Endothelial cell of umbilical vein (primary cell): ENCODE measurements at regions not wholly inside any gene's neighbourhood (a gene's known extent, or its start where the extent isn't known, plus 50 kb on each side); places are given as distances from the start of the nearest gene placed in this dataset.

Experiments used
- BruUV-seq: library from RNA; stranded (reverse); fragments of 400-500 nt; replicated peaks from 2 replicates; lab custom pipeline; 2021; lab: Mats Ljungman, UMichigan
- CTCF ChIA-PET: fragments of 300-600, 350-600 bp; sonication (Branson Sonifier 250); formaldehyde crosslinking; loops from one replicate; lab custom pipeline; 2021; ENCODE audit warnings: antibody characterized with exemption, inconsistent platforms; lab: Charles Lee
- POLR2A ChIA-PET: fragments of 300-600, 350-600 bp; sonication (Branson Sonifier 250); formaldehyde crosslinking; loops from one replicate; lab custom pipeline; 2021; ENCODE audit warnings: antibody characterized with exemption, inconsistent platforms; lab: Charles Lee
- DNase-seq: peaks from one replicate; pipeline ENCODE4 v3.0.0-alpha.2; 2011; ENCODE audit warnings: low read depth, low spot score
- FAIRE-seq: peaks from 2 replicates; lab custom pipeline; 2011; peaks lifted over from hg19 to GRCh38; lab: Jason Lieb, UNC
- H2AFZ ChIP-seq: 2 replicates; pipeline ENCODE4 v1.6.0; 2012; ENCODE audit warnings: low read depth, low read length, control low read depth, inconsistent platforms
- H3K27ac ChIP-seq: 2 replicates; pipeline ENCODE4 v1.5.1; 2011; ENCODE audit warnings: low read depth, mild to moderate bottlenecking, control low read depth, low read length, moderate library complexity; ENCODE audit not compliant: insufficient read depth
- H3K27me3 ChIP-seq, 2 experiments: 2 replicates each; pipeline versions ENCODE4 v1.6.0 to v1.6.1; 2011; ENCODE audit warnings: low read length in 2 of 2, mixed read lengths in 1 of 2; ENCODE audit not compliant: control insufficient read depth in 2 of 2, insufficient read depth in 2 of 2
- H3K36me3 ChIP-seq, 2 experiments: 2 replicates in 1 of 2; 3 replicates in 1 of 2; pipeline ENCODE4 v1.5.1; 2011; ENCODE audit warnings: low read length in 2 of 2, mild to moderate bottlenecking in 1 of 2, moderate library complexity in 1 of 2; ENCODE audit not compliant: control insufficient read depth in 2 of 2, insufficient read depth in 2 of 2; ENCODE audit errors: extremely low read depth in 1 of 2
- H3K4me1 ChIP-seq: 3 replicates; pipeline ENCODE4 v1.5.1; 2011; ENCODE audit warnings: mild to moderate bottlenecking, low read length; ENCODE audit not compliant: control insufficient read depth, insufficient read depth; ENCODE audit errors: extremely low read depth
- H3K4me2 ChIP-seq: 2 replicates; pipeline ENCODE4 v1.6.1; 2011; ENCODE audit warnings: low read length, control low read depth, mixed read lengths; ENCODE audit not compliant: insufficient read depth
- H3K4me3 ChIP-seq, 3 experiments: fragments of 200-600 bp in 1 of 3; sonication (generic), shearing (Covaris generic) in 1 of 3; replicated peaks in 1 of 3; 2 replicates each; pipeline ENCODE4 v1.5.1; 2011 to 2016; ENCODE audit warnings: control low read depth in 3 of 3, low read length in 3 of 3, mild to moderate bottlenecking in 2 of 3, inconsistent platforms in 1 of 3, low read depth in 1 of 3, moderate library complexity in 1 of 3; ENCODE audit not compliant: insufficient read depth in 1 of 3
- H3K79me2 ChIP-seq: 2 replicates; pipeline ENCODE4 v1.6.0; 2012; ENCODE audit warnings: low read length, inconsistent platforms; ENCODE audit not compliant: control insufficient read depth, insufficient read depth
- H3K9ac ChIP-seq: replicated peaks from 2 replicates; pipeline ENCODE3; 2011; ENCODE audit warnings: low read length, control low read depth; ENCODE audit not compliant: insufficient read depth; ENCODE audit errors: extremely low read depth
- H3K9me1 ChIP-seq: replicated peaks from 3 replicates; pipeline ENCODE4 v1.6.0; 2011; ENCODE audit warnings: mild to moderate bottlenecking, low read length; ENCODE audit not compliant: control insufficient read depth, insufficient read depth; ENCODE audit errors: extremely low read depth
- H3K9me3 ChIP-seq: replicated peaks from 2 replicates; pipeline ENCODE4 v1.5.1; 2012; ENCODE audit warnings: low read length, inconsistent platforms; ENCODE audit not compliant: control insufficient read depth, insufficient read depth
- H4K20me1 ChIP-seq: replicated peaks from 2 replicates; pipeline ENCODE3; 2011; ENCODE audit warnings: mild to moderate bottlenecking, low read length; ENCODE audit not compliant: control insufficient read depth, insufficient read depth; ENCODE audit errors: extremely low read depth
- CTCF ChIP-seq, 2 donors: IDR thresholded peaks; 1 replicate in 1 of 2; 2 replicates in 1 of 2; pipeline ENCODE4 v1.5.1; 2011; ENCODE audit warnings: low read length in 2 of 2, mild to moderate bottlenecking in 2 of 2, moderate library complexity in 2 of 2, control low read depth in 1 of 2, inconsistent platforms in 1 of 2, low read depth in 1 of 2; ENCODE audit not compliant: insufficient read depth in 1 of 2; ENCODE audit errors: extremely low read depth in 1 of 2
- EZH2 ChIP-seq: IDR thresholded peaks from 2 replicates; pipeline ENCODE4 v1.6.1; 2012; ENCODE audit warnings: borderline replicate concordance, low read depth, mild to moderate bottlenecking, moderate library complexity, low read length, inconsistent platforms; ENCODE audit not compliant: severe bottlenecking
- FOS ChIP-seq: IDR thresholded peaks from 2 replicates; pipeline ENCODE4 v1.6.1; 2011; ENCODE audit warnings: mild to moderate bottlenecking, low read length, moderate library complexity, borderline replicate concordance; ENCODE audit not compliant: insufficient read depth
- GATA2 ChIP-seq: IDR thresholded peaks from 2 replicates; pipeline ENCODE4 v1.7.0; 2011; ENCODE audit warnings: low read depth, mild to moderate bottlenecking, moderate library complexity, mixed read lengths, low read length; ENCODE audit not compliant: insufficient read length, insufficient read depth
- MYC ChIP-seq: IDR thresholded peaks from one replicate; pipeline ENCODE4 v1.6.1; 2011; ENCODE audit warnings: mild to moderate bottlenecking, low read depth, low read length
- POLR2A ChIP-seq: IDR thresholded peaks from 2 replicates; pipeline ENCODE4 v1.6.1; 2012; ENCODE audit warnings: low read depth, mild to moderate bottlenecking, control low read depth, low read length
- POLR2AphosphoS5 ChIP-seq: IDR thresholded peaks from 2 replicates; pipeline ENCODE4 v1.6.1; 2012; ENCODE audit warnings: low read depth, mild to moderate bottlenecking, control low read depth, low read length, moderate library complexity; ENCODE audit not compliant: insufficient read depth
- dilution Hi-C: fragments of 300-500 bp; cut with MboI; formaldehyde crosslinking; loops from one replicate; pipeline ENCODE4 v1.15.0; 2019; ENCODE audit warnings: low sequenced_read_pairs; ENCODE audit not compliant: extremely low pct_ligation_motif_present
- intact Hi-C: fragments of 100-400 bp; cut with micrococcal nuclease; formaldehyde crosslinking; loops from one replicate; pipeline ENCODE4 v1.10.0; 2022

GRCh38 chr5:136768457-136768856 lies 403.1 kb upstream of the TRPC7 start:
- dilution Hi-C loops, result no loop called here
- H3K4me2 ChIP-seq, result no peak overlapping the region
- H3K27me3 ChIP-seq, result peaks cover 4 to 9% of the 10 kb centered on the region in 2 experiments
- TF ChIP-seq CTCF (IDR thresholded peaks at IDR 0.05; ENCODE audit: extremely low read depth in 1 of 2, insufficient read depth in 1 of 2, low read depth in 1 of 2, low read length in 2 of 2) (no peak), POLR2AphosphoS5 (no peak), FOS (no peak), POLR2A (no peak), GATA2 (no peak)
- no peak overlapping the region for H3K4me3 ChIP-seq
- H3K9ac ChIP-seq, result no peak overlapping the region
- CTCF ChIA-PET, result interaction anchor here (0.7 to 5.2 kb wide), 10 partner anchors 32 to 519 kb away, joined by 3 to 155 read pairs (median 16); partner anchors contain the start of gene TRPC7
- FAIRE-seq, result no peak
- no peaks in the 10 kb centered on the region for H3K9me1 ChIP-seq
- POLR2A ChIA-PET, result no interaction called here
- no peaks in the 10 kb centered on the region for H3K36me3 ChIP-seq
- intact Hi-C loops, result no loop called here
- H3K4me1 ChIP-seq, result no peaks in the 10 kb centered on the region
- H3K27ac ChIP-seq, result no peak overlapping the region
- BruUV-seq, result no TSS peak
- H3K79me2 ChIP-seq, result no peaks in the 10 kb centered on the region
- H2AFZ ChIP-seq, result no peak overlapping the region
- no peak for DNase-seq
- H3K9me3 ChIP-seq, result no peaks in the 10 kb centered on the region
- H4K20me1 ChIP-seq, result no peaks in the 10 kb centered on the region

- H2AFZ ChIP-seq, result no peak overlapping the region
- H3K79me2 ChIP-seq, result no peaks in the 10 kb centered on the region
- ChIA-PET POLR2A (no interaction called here), CTCF (interaction anchor here (0.9 to 5.2 kb wide), 2 partner anchors 79 to 517 kb away, joined by 3 to 155 read pairs; no protein-coding TSS in a partner anchor)
- H3K9me1 ChIP-seq, result no peaks in the 10 kb centered on the region
- H3K9ac ChIP-seq, result no peak overlapping the region
- H3K9me3 ChIP-seq, result no peaks in the 10 kb centered on the region
- FAIRE-seq (no peak), DNase-seq (no peak)
- H3K36me3 ChIP-seq, result no peaks in the 10 kb centered on the region
- dilution Hi-C loops (no loop called here), intact Hi-C loops (no loop called here)
- BruUV-seq, result no TSS peak
- H3K4me3 ChIP-seq, result no peak overlapping the region
- no peaks in the 10 kb centered on the region for H4K20me1 ChIP-seq
- H3K4me2 ChIP-seq, result no peak overlapping the region
- H3K4me1 ChIP-seq, result no peaks in the 10 kb centered on the region
- no peak overlapping the region for H3K27ac ChIP-seq
- TF ChIP-seq POLR2A, result no peak
- no peak for TF ChIP-seq MYC
- TF ChIP-seq GATA2, result no peak
- TF ChIP-seq EZH2, result no peak
- TF ChIP-seq FOS, result no peak
- peaks cover 0 to 4% of the 10 kb centered on the region in 2 experiments for H3K27me3 ChIP-seq
Measured at GRCh38 chr5:136766456-136766855, 401.1 kb upstream of the TRPC7 start.
